NB4 (cell line): ENCODE measurements at regions not wholly inside any gene's neighbourhood (a gene's known extent, or its start where the extent isn't known, plus 50 kb on each side); places are given as distances from the start of the nearest gene placed in this dataset.

Experiments
- DNase-seq: peaks from one replicate; pipeline ENCODE4 v3.0.0; 2010; ENCODE audit warnings: low read depth
- H3K4me3 ChIP-seq: one replicate; pipeline ENCODE4 v1.5.1; 2011; ENCODE audit warnings: mild to moderate bottlenecking, low read depth, low read length, moderate library complexity
- MYC ChIP-seq: IDR thresholded peaks from 2 replicates; pipeline ENCODE4 v1.6.1; 2011; ENCODE audit warnings: low read depth, low read length
- POLR2A ChIP-seq: IDR thresholded peaks from 2 replicates; pipeline ENCODE4 v1.6.1; 2011; ENCODE audit warnings: mild to moderate bottlenecking; ENCODE audit not compliant: insufficient read length; ENCODE audit errors: extremely low read depth
- TF ChIP-seq, protein P1 (sequence below): IDR thresholded peaks from one replicate; pipeline ENCODE4 v1.5.1; 2012; ENCODE audit warnings: low read depth, low read length
- TF ChIP-seq, protein P2 (sequence below): IDR thresholded peaks from 2 replicates; pipeline ENCODE4 v1.6.1; 2011; ENCODE audit warnings: low read depth, low read length

DNA sequence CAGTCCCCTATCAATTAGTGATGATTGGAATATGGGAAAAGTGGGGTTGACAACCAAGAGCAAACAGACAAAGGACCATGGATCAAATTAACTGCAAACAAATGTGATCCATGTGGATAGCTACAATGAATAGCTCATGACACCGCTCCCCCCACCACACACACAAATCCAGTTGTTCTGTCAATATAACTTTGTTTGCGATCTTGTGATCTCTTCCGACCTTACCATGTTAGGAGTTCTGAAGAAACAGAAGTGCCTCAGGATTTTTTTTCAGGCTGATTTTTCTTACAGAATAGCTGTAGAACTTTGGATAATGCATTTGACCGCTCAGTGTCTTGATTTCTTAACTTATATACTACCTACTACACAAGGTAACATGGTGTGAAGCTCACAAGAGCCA is 116.6 kb downstream of the SH2D1A start:
- DNase-seq, result no peak
- H3K4me3 ChIP-seq, result no peak overlapping the region
- TF ChIP-seq POLR2A (no peak), MYC (no peak)
- TF ChIP-seq, protein P1, sequence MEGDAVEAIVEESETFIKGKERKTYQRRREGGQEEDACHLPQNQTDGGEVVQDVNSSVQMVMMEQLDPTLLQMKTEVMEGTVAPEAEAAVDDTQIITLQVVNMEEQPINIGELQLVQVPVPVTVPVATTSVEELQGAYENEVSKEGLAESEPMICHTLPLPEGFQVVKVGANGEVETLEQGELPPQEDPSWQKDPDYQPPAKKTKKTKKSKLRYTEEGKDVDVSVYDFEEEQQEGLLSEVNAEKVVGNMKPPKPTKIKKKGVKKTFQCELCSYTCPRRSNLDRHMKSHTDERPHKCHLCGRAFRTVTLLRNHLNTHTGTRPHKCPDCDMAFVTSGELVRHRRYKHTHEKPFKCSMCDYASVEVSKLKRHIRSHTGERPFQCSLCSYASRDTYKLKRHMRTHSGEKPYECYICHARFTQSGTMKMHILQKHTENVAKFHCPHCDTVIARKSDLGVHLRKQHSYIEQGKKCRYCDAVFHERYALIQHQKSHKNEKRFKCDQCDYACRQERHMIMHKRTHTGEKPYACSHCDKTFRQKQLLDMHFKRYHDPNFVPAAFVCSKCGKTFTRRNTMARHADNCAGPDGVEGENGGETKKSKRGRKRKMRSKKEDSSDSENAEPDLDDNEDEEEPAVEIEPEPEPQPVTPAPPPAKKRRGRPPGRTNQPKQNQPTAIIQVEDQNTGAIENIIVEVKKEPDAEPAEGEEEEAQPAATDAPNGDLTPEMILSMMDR, result no peak
- TF ChIP-seq, protein P2, sequence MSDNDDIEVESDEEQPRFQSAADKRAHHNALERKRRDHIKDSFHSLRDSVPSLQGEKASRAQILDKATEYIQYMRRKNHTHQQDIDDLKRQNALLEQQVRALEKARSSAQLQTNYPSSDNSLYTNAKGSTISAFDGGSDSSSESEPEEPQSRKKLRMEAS, result no peak

DNA sequence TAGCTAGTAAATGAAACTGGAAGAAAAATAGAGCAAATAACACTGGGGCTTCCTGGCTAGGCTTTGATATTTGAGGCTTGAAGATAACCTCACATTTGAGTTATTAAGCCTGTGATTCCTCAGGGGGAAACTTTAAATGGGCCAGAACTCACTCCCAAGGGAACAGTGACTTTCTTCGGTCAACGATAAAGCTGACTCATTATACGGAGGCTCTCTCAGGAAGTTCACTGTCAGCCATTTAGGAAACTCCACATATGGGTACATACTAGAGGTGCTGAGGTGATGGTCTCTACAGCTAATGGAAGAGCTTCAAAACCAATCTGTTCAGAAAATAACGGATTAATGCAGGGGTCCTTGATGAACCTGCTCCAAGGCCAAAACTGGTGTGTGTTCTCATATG is 120.8 kb downstream of the SH2D1A start:
- TF ChIP-seq, protein P2, result no peak
- no peak for TF ChIP-seq POLR2A
- no peak for TF ChIP-seq MYC
- TF ChIP-seq, protein P1, result no peak
- H3K4me3 ChIP-seq, result no peak overlapping the region
- peak; percentile 16 for DNase-seq

DNA sequence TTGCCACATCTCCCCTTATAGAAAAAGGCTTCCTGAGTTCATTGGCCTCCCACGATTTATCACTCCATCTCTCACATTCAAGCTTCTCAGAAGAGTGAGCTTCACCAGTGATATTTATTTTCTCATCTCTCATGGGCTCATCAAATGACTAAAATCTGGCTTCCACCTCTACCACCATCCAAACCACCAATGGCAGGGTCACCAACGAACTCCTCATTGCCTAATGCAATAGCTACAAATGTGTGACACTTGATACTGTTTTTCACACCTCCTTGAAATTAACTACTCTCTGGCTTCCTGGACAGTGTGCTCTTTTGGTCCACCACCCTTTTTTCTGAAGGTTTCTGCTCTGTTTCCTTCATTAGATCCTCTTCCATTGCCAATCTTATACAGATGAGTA is 129.0 kb downstream of the SH2D1A start:
- H3K4me3 ChIP-seq, result no peak overlapping the region
- TF ChIP-seq MYC, result no peak
- no peak for TF ChIP-seq POLR2A
- TF ChIP-seq, protein P1, result no peak
- TF ChIP-seq, protein P2, result no peak
- no peak for DNase-seq

DNA sequence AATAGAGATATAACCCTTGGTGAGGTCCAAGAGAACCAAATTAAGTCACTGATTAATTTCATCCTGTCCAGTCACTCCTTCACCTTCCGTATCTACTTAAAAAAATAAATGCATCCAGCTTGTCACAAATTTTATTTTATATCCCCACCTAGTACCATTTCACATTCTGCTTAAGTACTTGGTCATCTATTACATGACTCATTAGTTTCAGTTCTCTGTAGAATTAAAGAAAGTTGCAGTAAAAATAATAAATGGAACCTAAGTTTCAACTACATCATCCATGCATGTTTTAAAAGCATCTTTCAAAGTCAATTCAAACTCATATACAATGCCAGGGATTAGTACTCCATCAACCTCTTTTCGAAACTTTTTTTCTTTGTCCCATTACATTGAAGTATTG is 130.2 kb downstream of the SH2D1A start:
- TF ChIP-seq, protein P1, result no peak
- TF ChIP-seq, protein P2, result no peak
- TF ChIP-seq MYC (no peak), POLR2A (no peak)
- no peak for DNase-seq
- no peak overlapping the region for H3K4me3 ChIP-seq

DNA sequence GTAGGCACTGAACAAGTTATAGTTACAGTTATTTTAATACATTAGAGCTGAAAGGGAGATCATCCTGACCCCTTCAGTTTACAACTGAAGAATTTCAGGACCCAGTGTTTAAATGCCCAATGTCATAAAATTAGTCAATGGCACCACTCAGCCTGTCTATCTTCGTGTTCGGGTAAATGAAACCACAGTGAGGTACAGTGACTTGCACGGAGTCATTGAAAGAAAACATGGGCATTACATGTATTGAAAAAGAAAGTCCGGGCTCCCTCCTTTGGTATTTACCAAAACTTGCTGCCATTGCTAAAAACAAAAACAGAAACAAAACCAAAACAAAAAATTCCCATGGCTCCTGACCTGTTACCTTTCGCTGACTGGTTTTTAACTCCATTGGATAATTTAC is 131.7 kb downstream of the SH2D1A start:
- TF ChIP-seq, protein P1, result no peak
- TF ChIP-seq MYC (no peak), POLR2A (no peak)
- TF ChIP-seq, protein P2, result no peak
- DNase-seq, result no peak
- H3K4me3 ChIP-seq, result no peak overlapping the region
